Osteocyte (in vitro differentiated cells): ENCODE measurements at regions not wholly inside any gene's neighbourhood (a gene's known extent, or its start where the extent isn't known, plus 50 kb on each side); places are given as distances from the start of the nearest gene placed in this dataset.

Experiments used
- DNase-seq: peaks from one replicate; pipeline ENCODE4 v3.0.0; 2021; ENCODE audit warnings: mixed read lengths; ENCODE audit not compliant: unreplicated experiment; ENCODE audit errors: extremely low spot score
- H3K27ac Mint-ChIP-seq: one replicate; pipeline ENCODE4 v1.8.0; 2021; ENCODE audit warnings: mild to moderate bottlenecking, mixed read lengths; ENCODE audit not compliant: unreplicated experiment
- H3K27me3 Mint-ChIP-seq: one replicate; pipeline ENCODE4 v1.8.0; 2021; ENCODE audit warnings: mixed read lengths; ENCODE audit not compliant: unreplicated experiment
- H3K36me3 Mint-ChIP-seq: one replicate; pipeline ENCODE4 v1.8.0; 2021; ENCODE audit warnings: mixed read lengths; ENCODE audit not compliant: unreplicated experiment
- H3K4me1 Mint-ChIP-seq: one replicate; pipeline ENCODE4 v1.8.0; 2021; ENCODE audit warnings: mixed read lengths; ENCODE audit not compliant: unreplicated experiment
- H3K4me3 Mint-ChIP-seq: one replicate; pipeline ENCODE4 v1.8.0; 2021; ENCODE audit warnings: mild to moderate bottlenecking, moderate library complexity, mixed read lengths; ENCODE audit not compliant: unreplicated experiment
- H3K9me3 Mint-ChIP-seq: one replicate; pipeline ENCODE4 v1.8.0; 2021; ENCODE audit warnings: mixed read lengths; ENCODE audit not compliant: unreplicated experiment
- TF ChIP-seq, protein P1 (sequence below): fragments of 200-600 bp; sonication (generic); IDR thresholded peaks from 2 replicates; pipeline ENCODE4 v1.5.0; 2021; ENCODE audit warnings: antibody characterized with exemption, mild to moderate bottlenecking, moderate library complexity

DNA sequence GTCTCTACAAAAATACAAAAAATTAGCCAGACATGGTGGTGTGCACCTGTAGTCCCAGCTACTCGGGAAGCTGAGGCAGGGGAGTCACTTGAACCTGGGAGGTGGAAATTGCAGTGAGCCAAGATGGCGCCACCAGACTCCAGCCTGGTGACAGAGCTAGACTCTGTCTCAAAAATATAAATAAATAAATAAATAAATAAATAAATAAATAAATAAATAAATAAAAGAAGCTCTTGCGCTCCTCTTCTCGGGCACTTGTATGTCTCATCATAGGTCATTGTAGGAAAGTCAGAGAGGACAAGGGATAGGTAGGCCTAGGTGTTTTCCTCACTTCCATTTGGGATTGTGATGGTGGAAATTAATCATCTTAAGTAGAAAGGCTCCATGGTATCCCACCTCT, 252.8 kb downstream of the PIK3R1 start:
- H3K27me3 Mint-ChIP-seq, result no peaks in the 10 kb centered on the region
- H3K36me3 Mint-ChIP-seq, result no peaks in the 10 kb centered on the region
- no peaks in the 10 kb centered on the region for H3K4me1 Mint-ChIP-seq
- no peak overlapping the region for H3K27ac Mint-ChIP-seq
- TF ChIP-seq, protein P1, sequence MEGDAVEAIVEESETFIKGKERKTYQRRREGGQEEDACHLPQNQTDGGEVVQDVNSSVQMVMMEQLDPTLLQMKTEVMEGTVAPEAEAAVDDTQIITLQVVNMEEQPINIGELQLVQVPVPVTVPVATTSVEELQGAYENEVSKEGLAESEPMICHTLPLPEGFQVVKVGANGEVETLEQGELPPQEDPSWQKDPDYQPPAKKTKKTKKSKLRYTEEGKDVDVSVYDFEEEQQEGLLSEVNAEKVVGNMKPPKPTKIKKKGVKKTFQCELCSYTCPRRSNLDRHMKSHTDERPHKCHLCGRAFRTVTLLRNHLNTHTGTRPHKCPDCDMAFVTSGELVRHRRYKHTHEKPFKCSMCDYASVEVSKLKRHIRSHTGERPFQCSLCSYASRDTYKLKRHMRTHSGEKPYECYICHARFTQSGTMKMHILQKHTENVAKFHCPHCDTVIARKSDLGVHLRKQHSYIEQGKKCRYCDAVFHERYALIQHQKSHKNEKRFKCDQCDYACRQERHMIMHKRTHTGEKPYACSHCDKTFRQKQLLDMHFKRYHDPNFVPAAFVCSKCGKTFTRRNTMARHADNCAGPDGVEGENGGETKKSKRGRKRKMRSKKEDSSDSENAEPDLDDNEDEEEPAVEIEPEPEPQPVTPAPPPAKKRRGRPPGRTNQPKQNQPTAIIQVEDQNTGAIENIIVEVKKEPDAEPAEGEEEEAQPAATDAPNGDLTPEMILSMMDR, result no peak
- H3K4me3 Mint-ChIP-seq, result no peak overlapping the region
- no peaks in the 10 kb centered on the region for H3K9me3 Mint-ChIP-seq
- no peak for DNase-seq

DNA sequence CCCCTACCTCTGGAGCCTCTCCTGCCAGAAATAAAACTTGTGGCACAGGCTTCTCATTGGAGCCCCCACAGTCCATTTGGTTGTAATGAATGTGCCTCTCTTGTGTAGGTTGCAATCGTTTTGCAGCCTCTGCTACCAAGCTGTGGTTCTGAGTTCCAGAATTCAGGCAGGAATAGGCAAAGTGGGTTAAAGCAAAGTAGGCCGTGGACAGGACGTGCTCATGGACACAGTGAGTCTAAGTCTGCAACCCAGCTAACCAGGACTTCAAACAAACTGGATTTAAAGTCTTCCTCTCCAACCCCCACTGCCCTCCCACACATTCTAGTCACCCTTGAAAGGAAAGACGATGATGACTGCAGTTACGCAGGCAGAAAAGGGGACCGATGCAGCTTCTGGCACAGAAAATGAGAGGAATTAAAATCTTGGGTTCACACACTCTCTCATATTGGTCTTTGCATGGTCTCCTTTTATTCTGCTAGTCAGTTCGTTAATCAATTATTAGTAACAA, 260.0 kb downstream of the PIK3R1 start:
- no peak overlapping the region for H3K4me3 Mint-ChIP-seq
- no peaks in the 10 kb centered on the region for H3K27me3 Mint-ChIP-seq
- H3K27ac Mint-ChIP-seq, result no peak overlapping the region
- no peaks in the 10 kb centered on the region for H3K9me3 Mint-ChIP-seq
- H3K36me3 Mint-ChIP-seq, result no peaks in the 10 kb centered on the region
- no peak for DNase-seq
- H3K4me1 Mint-ChIP-seq, result peaks cover 15% of the 10 kb centered on the region
- TF ChIP-seq, protein P1, result no peak

DNA sequence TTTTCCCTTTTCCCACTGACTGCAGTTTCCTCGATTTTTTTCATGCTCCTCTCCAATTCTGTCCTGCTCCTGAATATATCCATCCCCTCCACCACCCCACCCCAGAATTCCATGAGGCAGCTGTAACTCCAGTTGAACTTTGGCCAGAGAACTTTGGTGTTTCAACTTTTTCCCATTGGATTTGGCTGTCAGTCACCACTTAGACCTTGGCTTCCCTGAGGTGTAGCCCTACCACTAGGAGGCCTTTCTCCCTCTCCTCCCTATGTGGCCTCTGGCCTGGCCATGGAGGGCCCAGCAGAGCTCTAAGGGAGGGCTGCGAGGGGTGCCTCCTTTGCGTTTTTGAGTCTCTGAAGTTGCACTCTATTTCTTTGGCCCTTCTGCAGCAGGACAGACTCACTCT, 261.3 kb downstream of the PIK3R1 start:
- DNase-seq, result no peak
- no peaks in the 10 kb centered on the region for H3K9me3 Mint-ChIP-seq
- TF ChIP-seq, protein P1, result no peak

DNA sequence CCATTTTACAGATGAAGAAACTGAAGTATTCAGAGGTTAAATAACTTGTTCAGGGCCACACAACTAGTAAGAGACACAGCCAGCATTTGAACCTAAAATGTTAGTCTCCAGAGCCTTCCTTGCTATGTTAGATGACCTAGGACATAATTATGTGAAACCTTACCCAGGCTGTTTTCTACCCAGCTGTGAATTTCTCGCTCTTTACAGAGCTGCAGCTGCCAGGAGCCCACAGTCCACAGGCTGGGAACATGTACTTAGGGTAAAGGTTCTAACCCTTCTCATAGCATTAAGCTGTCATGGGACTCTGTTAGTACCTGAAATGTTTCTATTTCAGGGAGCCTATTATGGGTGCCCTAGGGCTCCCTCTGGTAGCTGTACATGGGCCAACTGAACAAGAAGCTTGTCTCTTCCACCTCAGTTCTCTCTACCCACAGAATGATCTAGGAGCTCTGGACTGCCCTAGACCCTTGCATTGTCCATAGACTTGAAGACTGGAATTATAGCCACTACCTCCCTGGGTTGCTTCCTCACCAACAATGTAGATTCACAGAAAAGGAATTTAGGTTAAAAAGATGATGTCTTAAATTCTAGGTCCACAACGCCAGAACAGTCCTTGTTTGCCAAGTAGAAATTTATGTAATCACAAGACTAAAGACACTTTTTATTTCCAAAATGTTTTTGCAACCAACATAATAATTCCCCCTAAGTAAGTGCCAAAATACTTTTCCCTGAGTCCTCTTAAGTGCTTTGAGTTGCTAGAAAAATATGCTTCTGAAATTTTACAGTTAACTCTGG, 262.9 kb downstream of the PIK3R1 start:
- TF ChIP-seq, protein P1, result no peak
- H3K4me3 Mint-ChIP-seq, result no peak overlapping the region
- no peaks in the 10 kb centered on the region for H3K9me3 Mint-ChIP-seq
- no peak overlapping the region for H3K27ac Mint-ChIP-seq
- no peaks in the 10 kb centered on the region for H3K36me3 Mint-ChIP-seq
- H3K4me1 Mint-ChIP-seq, result peaks cover 15% of the 10 kb centered on the region
- H3K27me3 Mint-ChIP-seq, result no peaks in the 10 kb centered on the region
- no peak for DNase-seq

More for the DNA sequence above, 261.3 kb downstream of the PIK3R1 start:
- Mint-ChIP-seq H3K4me3 (no peak overlapping the region), H3K27ac (no peak overlapping the region), H3K36me3 (no peaks in the 10 kb centered on the region), H3K27me3 (no peaks in the 10 kb centered on the region), H3K4me1 (peaks cover 15% of the 10 kb centered on the region)

DNA sequence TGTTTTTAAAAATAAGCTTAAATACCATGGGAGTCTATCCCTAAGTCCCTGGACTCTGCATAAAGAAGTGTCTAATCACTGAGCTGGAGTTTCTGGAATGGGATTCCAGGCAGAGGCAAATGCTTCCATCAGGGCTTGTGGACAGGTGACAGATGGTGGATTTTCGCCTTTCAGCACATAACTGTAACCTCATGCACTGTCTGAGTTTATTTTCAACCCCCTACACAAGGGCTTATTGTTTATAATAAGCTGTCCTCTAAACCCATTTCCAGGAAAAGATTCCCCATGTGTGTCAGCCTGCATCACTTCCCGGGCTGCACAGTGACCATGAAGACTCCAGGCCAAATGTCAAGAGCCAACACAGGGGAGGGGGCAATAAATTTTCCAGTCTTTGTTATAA, 264.0 kb downstream of the PIK3R1 start:
- no peaks in the 10 kb centered on the region for H3K36me3 Mint-ChIP-seq
- no peaks in the 10 kb centered on the region for H3K9me3 Mint-ChIP-seq
- no peak overlapping the region for H3K27ac Mint-ChIP-seq
- peaks cover 15% of the 10 kb centered on the region for H3K4me1 Mint-ChIP-seq
- TF ChIP-seq, protein P1, result no peak
- no peaks in the 10 kb centered on the region for H3K27me3 Mint-ChIP-seq
- no peak for DNase-seq
- H3K4me3 Mint-ChIP-seq, result no peak overlapping the region
